Esophagus muscularis mucosa (tissue), 4 donors: ENCODE measurements at regions not wholly inside any gene's neighbourhood (a gene's known extent, or its start where the extent isn't known, plus 50 kb on each side); places are given as distances from the start of the nearest gene placed in this dataset.

ENCODE experiments used
- EP300 ChIP-seq: sonication (generic); formaldehyde crosslinking; IDR thresholded peaks from one replicate; pipeline ENCODE4 v1.6.1; 2017; ENCODE audit warnings: antibody characterized with exemption
- POLR2A ChIP-seq: fragments of 450-650 bp; IDR thresholded peaks from one replicate; pipeline ENCODE4 v1.6.1; 2017; ENCODE audit warnings: antibody characterized with exemption, moderate library complexity, mild to moderate bottlenecking, low read depth
- POLR2AphosphoS5 ChIP-seq, 2 donors: sonication (generic); formaldehyde crosslinking; IDR thresholded peaks; one replicate each; pipeline ENCODE4 v1.6.1; 2017; ENCODE audit warnings: antibody characterized with exemption in 2 of 2
- TF ChIP-seq, protein P1 (sequence below), 3 experiments: fragments of 200-600 bp in 2 of 3; fragments of 450-650 bp in 1 of 3; sonication (generic) in 2 of 3; IDR thresholded peaks; one replicate each; pipeline ENCODE4 v1.5.1; 2017 to 2019; ENCODE audit warnings: antibody characterized with exemption in 3 of 3, mild to moderate bottlenecking in 2 of 3, moderate library complexity in 1 of 3

DNA sequence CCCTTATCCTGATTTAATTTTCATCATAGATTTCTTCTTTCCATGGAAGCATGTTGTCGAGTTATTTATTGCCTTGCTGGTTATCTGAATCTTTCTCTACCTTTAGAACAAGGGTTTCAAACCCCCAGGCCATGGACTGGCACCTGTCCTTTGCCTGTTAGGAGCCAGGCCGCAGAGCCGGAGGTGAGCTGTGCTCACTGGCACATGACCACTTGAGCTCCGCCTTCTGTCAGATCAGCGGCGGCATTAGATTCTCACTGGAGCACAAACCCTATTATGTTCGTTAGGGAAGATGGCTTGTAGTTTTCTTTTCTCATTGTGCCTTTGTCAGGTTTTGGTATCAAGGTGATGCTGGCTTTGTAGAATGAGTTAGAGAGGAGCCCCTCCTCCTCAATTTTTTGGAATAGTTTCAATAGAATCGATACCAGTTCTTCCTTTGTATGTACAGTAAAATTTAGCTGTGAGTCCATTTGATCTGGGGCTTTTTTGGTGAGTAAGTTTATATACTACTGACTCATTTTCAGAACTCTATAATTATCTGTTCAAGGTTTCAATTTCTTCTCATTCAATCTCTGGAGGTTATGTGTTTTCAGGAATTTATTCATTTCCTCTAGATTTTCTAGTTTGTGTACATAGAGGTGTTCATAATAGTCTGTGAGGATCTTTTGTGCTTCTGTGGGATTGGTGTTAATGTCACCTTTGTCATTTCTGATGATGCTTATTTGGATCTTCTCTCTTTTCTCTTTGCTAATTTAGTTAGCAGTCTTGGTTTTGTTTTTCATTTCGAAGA, 668.0 kb upstream of the FAM98A start:
- TF ChIP-seq POLR2AphosphoS5 (IDR thresholded peaks at IDR 0.05) (no peak), POLR2A (no peak), EP300 (no peak)
- TF ChIP-seq, protein P1, sequence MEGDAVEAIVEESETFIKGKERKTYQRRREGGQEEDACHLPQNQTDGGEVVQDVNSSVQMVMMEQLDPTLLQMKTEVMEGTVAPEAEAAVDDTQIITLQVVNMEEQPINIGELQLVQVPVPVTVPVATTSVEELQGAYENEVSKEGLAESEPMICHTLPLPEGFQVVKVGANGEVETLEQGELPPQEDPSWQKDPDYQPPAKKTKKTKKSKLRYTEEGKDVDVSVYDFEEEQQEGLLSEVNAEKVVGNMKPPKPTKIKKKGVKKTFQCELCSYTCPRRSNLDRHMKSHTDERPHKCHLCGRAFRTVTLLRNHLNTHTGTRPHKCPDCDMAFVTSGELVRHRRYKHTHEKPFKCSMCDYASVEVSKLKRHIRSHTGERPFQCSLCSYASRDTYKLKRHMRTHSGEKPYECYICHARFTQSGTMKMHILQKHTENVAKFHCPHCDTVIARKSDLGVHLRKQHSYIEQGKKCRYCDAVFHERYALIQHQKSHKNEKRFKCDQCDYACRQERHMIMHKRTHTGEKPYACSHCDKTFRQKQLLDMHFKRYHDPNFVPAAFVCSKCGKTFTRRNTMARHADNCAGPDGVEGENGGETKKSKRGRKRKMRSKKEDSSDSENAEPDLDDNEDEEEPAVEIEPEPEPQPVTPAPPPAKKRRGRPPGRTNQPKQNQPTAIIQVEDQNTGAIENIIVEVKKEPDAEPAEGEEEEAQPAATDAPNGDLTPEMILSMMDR (IDR thresholded peaks at IDR 0.05): no peak
